HEK293T (cell line): ENCODE measurements at regions not wholly inside any gene's neighbourhood (a gene's known extent, or its start where the extent isn't known, plus 50 kb on each side); places are given as distances from the start of the nearest gene placed in this dataset.

Source experiments
- CTCF ChIA-PET: fragments of 350-600 bp; formaldehyde crosslinking; extraction: SDS; loops from one replicate; lab custom pipeline; 2021; ENCODE audit warnings: antibody characterized with exemption, inconsistent platforms; lab: Yijun Ruan, JAX
- POLR2A ChIA-PET: fragments of 350-600 bp; formaldehyde crosslinking; extraction: SDS; loops from one replicate; lab custom pipeline; 2020; ENCODE audit warnings: antibody characterized with exemption, inconsistent platforms; lab: Yijun Ruan, JAX
- DNase-seq: peaks from one replicate; pipeline ENCODE4 v3.0.0; 2012; ENCODE audit warnings: mixed read lengths; ENCODE audit errors: extremely low spot score
- ARNT ChIP-seq: fragments of 450-650 bp; IDR thresholded peaks from 2 replicates; pipeline ENCODE4 v1.6.1; 2017; ENCODE audit warnings: mild to moderate bottlenecking
- BHLHE40 ChIP-seq: fragments of 450-650 bp; IDR thresholded peaks from 2 replicates; pipeline ENCODE4 v1.6.1; 2016; ENCODE audit warnings: mild to moderate bottlenecking, moderate library complexity, borderline replicate concordance
- CTBP1 ChIP-seq: fragments of 450-650 bp; IDR thresholded peaks from 2 replicates; pipeline ENCODE4 v1.6.1; 2016; ENCODE audit warnings: borderline replicate concordance
- ELF4 ChIP-seq: fragments of 450-650 bp; IDR thresholded peaks from 2 replicates; pipeline ENCODE4 v1.6.1; 2017; ENCODE audit warnings: antibody characterized with exemption
- FOXA1 ChIP-seq: fragments of 450-650 bp; IDR thresholded peaks from 2 replicates; pipeline ENCODE4 v1.6.1; 2016; ENCODE audit warnings: mild to moderate bottlenecking
- FOXK2 ChIP-seq: fragments of 450-650 bp; IDR thresholded peaks from 2 replicates; pipeline ENCODE4 v1.6.1; 2016; ENCODE audit warnings: mild to moderate bottlenecking
- FOXM1 ChIP-seq: fragments of 450-650 bp; IDR thresholded peaks from 2 replicates; pipeline ENCODE4 v1.6.1; 2017; ENCODE audit warnings: mild to moderate bottlenecking, borderline replicate concordance
- HDGF ChIP-seq: fragments of 450-650 bp; IDR thresholded peaks from 2 replicates; pipeline ENCODE4 v1.6.1; 2017; ENCODE audit warnings: antibody characterized with exemption, borderline replicate concordance
- L3MBTL2 ChIP-seq: fragments of 450-650 bp; conservative IDR thresholded peaks from 2 replicates; pipeline ENCODE4 v1.6.1; 2016; ENCODE audit warnings: mild to moderate bottlenecking
- LEF1 ChIP-seq: fragments of 450-650 bp; IDR thresholded peaks from 2 replicates; pipeline ENCODE4 v1.6.1; 2017; ENCODE audit warnings: mild to moderate bottlenecking, borderline replicate concordance
- NFRKB ChIP-seq: fragments of 450-650 bp; IDR thresholded peaks from 2 replicates; pipeline ENCODE4 v1.6.1; 2016; ENCODE audit warnings: mild to moderate bottlenecking, moderate library complexity
- PKNOX1 ChIP-seq: fragments of 450-650 bp; IDR thresholded peaks from 2 replicates; pipeline ENCODE4 v1.6.1; 2016
- SP1 ChIP-seq: fragments of 450-650 bp; IDR thresholded peaks from 2 replicates; pipeline ENCODE4 v1.6.1; 2017
- SUZ12 ChIP-seq: fragments of 450-650 bp; IDR thresholded peaks from 2 replicates; pipeline ENCODE4 v1.6.1; 2016; ENCODE audit warnings: mild to moderate bottlenecking
- TARDBP ChIP-seq: fragments of 450-650 bp; IDR thresholded peaks from 2 replicates; pipeline ENCODE4 v1.6.1; 2016
- ZNF384 ChIP-seq: fragments of 450-650 bp; IDR thresholded peaks from 2 replicates; pipeline ENCODE4 v1.6.1; 2016

GRCh38 chr13:33676045-33676989, 141.6 kb upstream of the RFC3 start:
- TF ChIP-seq FOXA1: no peak
- TF ChIP-seq ELF4: no peak
- no peak for TF ChIP-seq SUZ12
- TF ChIP-seq TARDBP: no peak
- peak; percentile 38 for TF ChIP-seq PKNOX1
- no peak for TF ChIP-seq CTBP1
- no peak for TF ChIP-seq FOXK2
- TF ChIP-seq L3MBTL2: peak; percentile 74
- TF ChIP-seq ZNF384: no peak
- peak; percentile 41 for DNase-seq
- ChIA-PET POLR2A (no interaction called here), CTCF (no interaction called here)

GRCh38 chr13:33677215-33677614, 140.7 kb upstream of the RFC3 start:
- ChIA-PET POLR2A (no interaction called here), CTCF (no interaction called here)
- no peak for DNase-seq
- TF ChIP-seq ARNT (no peak), NFRKB (no peak), HDGF (no peak), TARDBP (no peak), ZNF384 (no peak), SUZ12 (no peak), CTBP1 (no peak), PKNOX1 (no peak), FOXK2 (no peak)

GRCh38 chr13:33678084-33678483, 139.9 kb upstream of the RFC3 start:
- ChIA-PET POLR2A (no interaction called here), CTCF (interaction anchor here (0.6 kb wide), 1 partner anchor 47 kb away, joined by 3 read pairs; no protein-coding TSS in a partner anchor)
- TF ChIP-seq NFRKB (no peak), FOXM1 (no peak), FOXK2 (no peak), ZNF384 (no peak), BHLHE40 (no peak), SUZ12 (no peak), FOXA1 (no peak), PKNOX1 (no peak), L3MBTL2 (no peak), LEF1 (no peak), HDGF (no peak), CTBP1 (no peak), ARNT (no peak), SP1 (no peak), TARDBP (no peak), ELF4 (no peak)
- peak; percentile 16 for DNase-seq

- TF ChIP-seq ELF4 (no peak), PKNOX1 (no peak), FOXK2 (no peak), BHLHE40 (no peak), NFRKB (no peak), SUZ12 (no peak), HDGF (no peak), SP1 (no peak)
- DNase-seq: no peak
- ChIA-PET CTCF (interaction anchor here (0.6 kb wide), 1 partner anchor 599 kb away, joined by 3 read pairs; no protein-coding TSS in a partner anchor), POLR2A (no interaction called here)
Observed at GRCh38 chr13:33678906-33679657, 138.9 kb upstream of the RFC3 start.

GRCh38 chr13:33679658-33680012, 138.3 kb upstream of the RFC3 start:
- TF ChIP-seq ARNT (no peak), ELF4 (no peak), PKNOX1 (no peak), FOXA1 (no peak), SP1 (no peak), FOXM1 (no peak), TARDBP (no peak), BHLHE40 (no peak), CTBP1 (no peak)
- ChIA-PET POLR2A (no interaction called here), CTCF (no interaction called here)
- no peak for DNase-seq
